Stimulated activated CD4-positive, alpha-beta T cell treated with anti-CD3 and anti-CD28 coated beads, Interleukin-4, amount 100 ng/mL, for 24 hours (primary cell): ENCODE measurements at regions not wholly inside any gene's neighbourhood (a gene's known extent, or its start where the extent isn't known, plus 50 kb on each side); places are given as distances from the start of the nearest gene placed in this dataset.

Experiments
- DNase-seq: peaks from one replicate; pipeline ENCODE4 v3.0.0-alpha.2; 2020

DNA sequence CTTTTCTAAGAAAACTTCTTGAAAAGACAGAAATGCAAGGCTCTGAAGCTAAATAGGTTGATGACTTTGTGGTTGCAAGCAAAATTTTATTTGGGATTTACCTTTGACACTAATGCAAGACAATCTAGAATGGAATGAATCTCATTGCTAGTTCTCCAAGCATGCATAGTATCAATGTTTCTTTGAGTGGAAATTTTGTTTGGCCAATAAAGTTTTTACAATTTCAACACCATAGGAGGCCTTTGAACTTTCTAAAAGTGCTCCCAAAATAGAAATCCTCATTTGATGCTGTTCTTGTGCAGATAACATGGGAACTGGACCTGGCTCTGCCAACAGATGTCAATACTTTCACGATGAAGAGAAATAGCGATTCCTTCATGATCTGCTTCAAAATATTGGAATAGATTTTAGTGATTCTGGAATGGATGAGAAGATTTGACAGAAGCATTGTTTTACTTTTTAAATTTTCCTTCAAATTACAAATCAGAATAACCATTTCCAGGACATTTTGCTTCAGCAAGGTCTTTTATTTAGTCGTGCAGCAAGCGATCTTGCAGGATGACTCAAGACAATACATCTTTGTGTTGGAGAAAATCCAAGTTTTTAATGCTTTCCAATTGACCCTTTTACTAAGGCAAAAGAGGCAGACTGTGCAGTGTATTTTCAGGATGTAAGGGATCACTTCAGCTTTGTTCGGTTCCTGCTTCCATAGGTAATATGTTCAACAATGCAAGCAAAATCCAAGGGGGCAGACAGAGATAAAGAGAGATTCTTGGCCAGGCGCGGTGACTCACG lies 51.7 kb upstream of the OTUD4 start:
- DNase-seq: no peak

DNA sequence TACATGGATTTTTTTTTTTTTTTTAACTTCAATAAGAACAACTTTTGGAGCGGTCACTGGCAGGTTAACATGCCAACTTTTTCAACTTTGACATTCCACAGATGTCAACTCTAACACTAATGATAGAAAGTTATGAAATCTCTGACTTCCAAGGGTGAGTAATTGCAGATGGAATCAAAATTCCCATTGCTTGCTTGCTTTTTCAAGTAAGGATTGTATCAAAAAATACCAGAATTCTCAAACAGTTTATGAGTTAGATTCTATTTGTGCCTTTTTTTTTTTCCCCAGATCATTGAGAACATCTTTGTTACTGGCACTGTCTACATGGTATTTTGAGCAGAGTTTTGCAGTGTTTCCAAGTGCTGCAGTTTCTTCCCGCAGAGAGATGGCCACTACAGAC lies 50.3 kb upstream of the OTUD4 start:
- DNase-seq: no peak
